Embryonic facial prominence (tissue), 1 donor: ENCODE measurements at regions not wholly inside any gene's neighbourhood (a gene's known extent, or its start where the extent isn't known, plus 50 kb on each side); places are given as distances from the start of the nearest gene placed in this dataset.

Experiments used
- DNase-seq: peaks from one replicate; pipeline ENCODE4 v3.0.0-alpha.2; 2016; ENCODE audit errors: extremely low spot score

DNA sequence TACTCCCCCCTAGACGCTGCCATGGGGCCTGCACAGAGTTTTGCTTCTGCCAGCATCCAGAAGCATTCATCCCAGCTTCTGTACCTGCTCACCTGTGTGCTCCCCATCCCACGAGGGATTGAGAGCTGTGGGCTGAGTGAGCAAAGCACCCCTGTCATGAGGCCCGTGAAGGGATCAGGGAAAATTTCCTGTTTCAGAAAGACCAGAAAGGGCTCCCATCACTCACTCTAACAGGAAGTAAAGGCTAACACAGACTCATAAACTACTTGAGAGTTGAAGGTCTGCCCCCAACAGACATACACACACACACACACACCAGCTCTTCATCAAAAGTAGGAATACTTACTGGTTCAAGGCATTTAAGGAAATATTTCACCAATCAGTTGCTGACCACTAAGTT, 256.5 kb upstream of the NT5E start:
- DNase-seq: no peak

DNA sequence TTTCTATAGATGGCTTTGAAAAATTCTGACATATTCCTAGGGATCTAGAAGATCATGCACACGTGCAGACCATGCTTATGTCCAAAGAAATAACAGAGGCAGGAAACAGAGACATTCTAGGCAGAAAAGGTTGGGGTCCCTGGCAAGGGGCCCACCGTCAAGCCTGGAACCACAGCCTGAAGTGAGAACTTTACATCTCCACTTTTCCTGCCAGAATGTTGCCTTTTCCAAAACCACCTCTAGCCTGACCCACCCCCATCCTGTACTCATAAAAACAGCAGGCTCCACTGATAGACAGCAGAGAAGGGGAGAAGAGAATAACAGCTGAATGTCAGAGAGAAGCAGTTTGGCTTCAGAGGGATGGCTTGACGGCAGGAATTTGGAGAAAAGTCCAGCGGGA, 257.3 kb upstream of the NT5E start:
- no peak for DNase-seq

DNA sequence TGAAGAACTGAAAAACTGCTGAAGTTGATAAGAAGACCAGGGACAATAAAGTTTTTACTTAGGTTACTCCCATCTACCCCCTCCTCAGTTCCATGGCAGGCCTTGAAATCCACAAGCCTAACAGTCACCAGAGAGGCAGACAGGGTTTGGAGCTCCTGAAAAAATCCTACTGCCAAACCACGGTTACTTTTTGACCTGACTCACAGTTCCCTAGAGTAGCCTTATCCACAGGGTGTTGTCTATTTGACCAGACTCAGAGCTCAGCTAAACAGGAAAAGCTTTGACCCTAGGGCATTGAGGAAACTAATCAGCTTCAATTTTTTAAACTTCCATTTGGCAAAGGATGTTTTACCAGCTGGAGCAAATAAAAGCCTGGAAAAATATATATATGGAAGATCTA, 257.7 kb upstream of the NT5E start:
- DNase-seq: no peak

DNA sequence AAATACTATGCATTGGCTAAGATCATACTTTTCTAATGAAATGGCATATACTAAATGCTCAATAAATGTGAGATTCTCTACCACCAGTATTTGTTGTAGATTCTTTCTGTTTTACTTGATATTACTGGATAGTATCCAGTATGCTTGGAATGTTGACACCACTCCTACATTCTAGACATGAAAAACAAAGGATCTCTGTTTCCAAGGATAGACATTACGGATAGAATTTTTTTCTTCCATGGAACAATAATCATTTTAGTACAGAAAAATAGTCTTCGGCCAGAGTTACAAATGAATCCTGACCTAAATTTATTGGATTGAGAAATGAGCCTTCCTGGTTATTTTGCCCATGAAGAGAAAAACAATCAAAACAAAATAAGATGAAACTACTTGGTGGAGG, 258.2 kb upstream of the NT5E start:
- DNase-seq: no peak

DNA sequence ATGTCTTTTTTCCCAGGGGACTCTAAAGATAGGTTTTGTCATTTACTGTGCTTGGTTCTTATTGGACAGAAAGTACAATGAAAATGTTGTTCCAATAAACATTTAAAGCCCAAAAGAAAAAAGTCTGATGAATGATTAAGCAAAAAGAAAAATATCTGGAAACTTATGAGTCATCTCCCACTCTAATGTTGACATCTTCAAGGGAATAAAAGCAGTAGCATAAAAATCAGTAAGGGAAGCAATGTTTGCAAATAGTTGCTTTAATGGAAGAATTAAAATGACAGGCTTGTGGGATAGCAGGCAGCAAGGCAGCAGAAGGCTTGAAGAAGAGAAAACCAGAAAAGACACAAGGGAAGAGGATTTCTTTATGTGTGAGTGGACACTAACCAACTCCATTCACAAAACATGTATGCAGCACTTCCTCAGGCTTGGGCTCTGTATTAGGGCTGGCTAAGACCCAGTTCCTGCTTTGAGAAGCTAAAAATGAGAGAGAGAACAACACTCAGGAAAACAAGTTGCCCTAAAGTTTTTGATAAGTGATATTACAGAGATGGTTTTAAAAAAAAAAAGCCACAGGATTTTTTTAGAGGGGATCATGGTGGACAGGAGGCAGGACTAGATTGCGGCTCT, 263.2 kb upstream of the NT5E start:
- DNase-seq: no peak

DNA sequence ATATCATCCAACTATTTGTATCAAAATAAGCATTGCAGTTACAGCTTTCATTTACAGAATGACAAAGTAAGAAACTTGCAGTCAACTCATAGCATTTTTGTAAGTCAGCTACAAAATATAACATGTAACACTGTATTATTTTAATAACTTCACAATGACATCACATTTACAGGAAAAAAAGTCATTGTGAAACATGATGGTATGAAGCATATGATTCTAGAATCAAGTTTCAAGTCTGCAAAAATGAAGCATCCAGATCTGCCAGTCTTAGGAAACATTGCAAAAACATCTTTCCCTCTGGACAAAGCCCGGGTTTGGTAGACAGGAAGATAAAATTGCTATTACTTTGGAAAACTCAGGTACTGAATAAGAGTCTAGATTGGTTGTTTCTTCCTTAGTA, 263.9 kb upstream of the NT5E start:
- DNase-seq: no peak

DNA sequence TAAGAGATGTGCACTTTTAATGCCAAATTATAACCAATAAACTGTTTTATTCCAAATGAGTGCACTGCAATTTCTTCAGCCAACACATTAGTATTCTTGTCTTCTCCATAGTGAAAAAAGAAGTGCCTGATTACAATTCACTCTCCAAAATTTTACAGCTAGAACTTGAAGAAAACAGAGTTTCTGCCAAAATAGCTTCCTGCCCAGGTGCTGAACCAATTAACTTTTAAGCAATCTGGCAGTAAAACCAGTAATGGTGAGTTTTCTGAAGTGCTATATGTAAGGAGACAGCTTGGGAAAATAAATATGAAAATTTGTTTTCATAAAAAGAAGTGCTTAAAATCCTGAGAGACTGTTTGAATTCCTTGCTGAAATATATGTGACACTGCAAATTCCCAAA, 266.0 kb upstream of the NT5E start:
- DNase-seq: no peak

DNA sequence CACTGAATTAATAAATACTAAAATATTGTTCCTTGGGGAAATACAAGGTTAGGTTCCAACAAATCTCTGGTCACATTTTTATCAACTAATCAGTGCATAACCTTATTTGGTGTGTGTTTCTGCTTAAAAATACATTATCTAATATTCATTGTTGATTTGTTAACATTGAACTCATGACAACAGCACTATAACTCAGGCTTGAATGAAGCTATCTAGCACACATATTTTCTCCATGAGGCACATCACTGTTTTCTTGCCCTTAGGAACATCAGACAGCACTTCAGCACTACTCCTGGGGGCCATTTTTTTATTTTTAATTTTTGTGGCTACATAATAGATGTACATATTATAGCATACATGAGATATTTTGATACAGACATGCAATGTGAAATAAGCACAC, 277.2 kb upstream of the NT5E start:
- no peak for DNase-seq

DNA sequence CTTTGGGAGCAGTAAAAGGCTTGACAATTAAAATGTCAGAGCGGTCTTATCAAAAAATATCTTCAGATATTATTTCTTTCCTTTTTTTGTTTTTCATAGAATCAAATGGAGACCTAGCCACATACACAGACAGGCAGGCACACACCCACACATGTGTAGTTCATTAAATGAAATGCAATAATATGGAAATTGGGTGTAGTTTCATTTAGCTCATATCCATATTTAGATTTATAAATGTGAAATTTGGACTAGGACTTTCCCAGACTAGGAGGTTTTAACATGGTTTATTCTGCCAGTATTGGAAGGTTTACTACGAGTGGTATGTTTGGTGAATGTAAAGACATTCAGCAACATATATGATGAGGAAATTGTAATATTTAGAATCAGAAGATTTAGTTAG, 277.7 kb upstream of the NT5E start:
- DNase-seq: no peak

DNA sequence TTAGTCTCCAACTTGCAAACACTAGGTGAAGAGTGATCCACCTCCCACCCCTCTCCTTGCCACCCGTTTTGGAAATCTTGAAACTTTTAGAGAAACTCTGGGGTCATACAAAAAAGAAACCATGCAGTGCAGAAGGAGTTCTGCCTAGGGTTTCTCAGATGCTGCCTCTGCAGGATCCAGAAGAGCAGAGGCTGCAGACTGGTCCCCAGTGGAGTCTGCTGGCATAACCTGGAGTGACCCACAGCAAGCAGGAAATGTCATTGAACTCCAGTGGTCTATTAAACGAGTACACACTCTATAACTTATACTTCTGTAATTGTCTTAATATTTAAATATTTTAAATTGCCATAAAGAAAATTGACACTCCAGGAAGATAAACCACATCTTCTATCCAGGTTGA, 280.7 kb upstream of the NT5E start:
- no peak for DNase-seq

DNA sequence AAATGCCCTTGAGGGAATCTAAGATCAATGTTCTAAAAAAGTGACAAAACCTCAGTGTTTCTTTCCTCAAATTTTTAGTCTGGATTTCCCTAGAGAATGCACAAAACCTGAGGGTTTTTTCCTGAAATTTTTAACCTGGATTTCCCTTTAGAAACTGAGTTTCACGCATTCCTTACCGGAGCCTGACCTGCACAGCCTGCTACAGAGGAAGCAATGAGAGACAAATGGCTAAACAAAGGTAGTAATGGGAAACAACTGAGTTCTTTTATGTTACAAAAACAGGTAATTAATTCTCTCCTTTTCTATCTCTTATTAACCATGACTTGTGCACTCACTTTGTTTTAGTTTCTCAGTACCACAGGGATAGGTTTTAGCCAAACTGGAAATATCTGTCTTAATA, 281.7 kb upstream of the NT5E start:
- DNase-seq: no peak

DNA sequence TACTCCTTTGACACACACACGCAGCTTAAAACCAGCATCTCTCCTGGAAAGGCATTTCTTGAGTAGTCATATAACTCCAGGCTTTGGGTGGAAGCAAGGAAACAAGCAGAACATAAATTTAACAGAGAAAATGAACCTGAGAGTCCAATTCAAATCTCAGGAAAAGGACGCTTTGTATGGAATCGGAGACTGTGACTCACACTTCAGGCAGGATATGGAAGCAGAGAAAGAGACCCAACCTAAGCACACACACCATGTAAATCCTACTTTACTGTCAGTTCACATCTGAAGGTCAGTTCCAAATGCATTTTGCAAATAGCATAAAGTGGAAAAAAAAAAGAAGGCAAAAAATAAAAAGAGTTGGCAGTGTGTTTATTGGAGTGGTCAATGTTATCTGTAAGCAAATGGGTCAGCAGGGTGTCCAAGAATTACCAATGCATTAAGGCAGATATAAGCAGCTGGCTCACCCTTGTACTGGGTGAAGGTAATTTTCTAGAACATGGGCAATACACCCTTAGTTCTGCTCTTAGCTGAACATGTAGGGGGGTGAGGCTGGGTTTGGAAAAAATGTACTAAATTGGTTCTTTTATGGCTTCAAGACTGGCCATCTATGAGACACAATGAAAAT, 283.7 kb upstream of the NT5E start:
- DNase-seq: no peak

DNA sequence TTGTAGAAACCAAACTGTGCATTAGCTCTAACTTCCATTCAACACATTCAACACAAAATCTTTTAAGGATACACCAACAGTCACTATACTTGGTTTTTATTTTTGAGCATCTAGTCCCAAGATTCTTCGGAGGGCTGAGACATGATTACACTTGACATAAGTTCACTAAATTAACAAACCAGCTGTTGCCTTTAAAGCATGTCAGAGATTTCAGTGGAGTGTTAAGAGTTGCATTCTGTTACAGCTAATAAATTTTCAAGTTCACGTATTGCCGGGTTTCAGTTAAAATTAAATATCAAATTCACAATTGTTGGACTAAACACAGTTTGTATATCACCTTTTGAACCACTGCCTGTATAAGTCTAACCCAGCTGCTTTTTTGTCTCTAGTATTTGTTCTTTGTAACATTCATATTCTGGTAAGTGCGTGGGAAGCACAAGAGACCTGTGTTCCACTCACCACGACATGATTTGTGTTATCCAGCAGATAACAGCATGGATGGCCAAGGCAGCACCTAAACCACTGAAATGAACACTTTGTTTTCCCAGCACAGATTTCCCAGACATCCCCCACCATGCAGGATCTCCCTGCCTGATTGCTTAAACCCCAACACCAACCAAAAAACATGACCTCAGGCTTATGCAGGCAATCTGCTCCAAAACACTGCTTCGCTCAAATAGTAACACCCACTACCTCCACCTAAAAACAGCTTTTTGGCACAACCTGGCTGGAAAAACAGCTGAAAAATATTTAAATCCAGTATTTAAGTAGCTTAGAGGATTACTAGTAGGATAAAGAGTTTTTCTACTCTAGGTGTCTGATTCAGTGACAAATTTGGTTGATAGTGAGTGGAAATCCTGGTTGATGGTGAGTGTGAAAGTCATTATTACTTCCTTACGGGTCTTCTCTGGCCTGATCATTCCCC, 286.5 kb upstream of the NT5E start:
- no peak for DNase-seq

DNA sequence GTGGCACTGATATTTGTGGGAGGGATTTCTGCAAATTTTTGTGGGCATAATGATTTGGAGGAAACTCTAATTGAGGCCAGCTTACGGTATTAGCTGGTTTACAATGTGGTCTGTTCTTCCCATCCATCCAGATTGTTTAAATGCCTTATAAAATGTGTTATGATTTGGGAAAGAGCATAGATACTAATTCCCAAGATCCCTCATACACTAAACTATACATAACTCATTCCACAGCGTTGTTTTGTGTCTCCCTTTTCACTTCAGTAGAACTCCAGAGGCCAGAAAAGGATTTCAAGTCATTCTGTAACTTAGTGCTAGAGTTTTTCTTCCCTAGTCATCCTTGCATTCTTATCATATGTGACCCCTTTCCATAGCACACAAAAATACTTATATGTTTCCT, 292.6 kb upstream of the NT5E start:
- no peak for DNase-seq

DNA sequence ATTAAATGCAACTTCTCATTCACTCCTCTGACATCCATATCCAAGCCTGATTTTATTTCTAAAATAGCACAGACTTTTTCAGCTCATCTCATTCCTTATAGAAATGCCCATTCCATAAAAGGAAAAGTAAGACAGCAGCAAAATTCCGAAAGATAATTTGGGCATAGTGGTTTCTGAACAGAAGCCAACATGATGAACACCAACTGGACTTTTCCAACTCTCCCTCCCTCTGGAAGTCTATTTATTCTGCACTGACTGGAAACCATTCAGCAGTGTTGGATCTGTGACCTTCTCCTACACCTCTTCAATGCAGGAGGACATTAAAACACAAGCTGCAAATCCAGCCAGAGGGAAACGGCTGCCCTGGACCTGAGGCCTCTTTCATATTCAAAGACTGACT, 306.2 kb upstream of the NT5E start:
- DNase-seq: no peak

DNA sequence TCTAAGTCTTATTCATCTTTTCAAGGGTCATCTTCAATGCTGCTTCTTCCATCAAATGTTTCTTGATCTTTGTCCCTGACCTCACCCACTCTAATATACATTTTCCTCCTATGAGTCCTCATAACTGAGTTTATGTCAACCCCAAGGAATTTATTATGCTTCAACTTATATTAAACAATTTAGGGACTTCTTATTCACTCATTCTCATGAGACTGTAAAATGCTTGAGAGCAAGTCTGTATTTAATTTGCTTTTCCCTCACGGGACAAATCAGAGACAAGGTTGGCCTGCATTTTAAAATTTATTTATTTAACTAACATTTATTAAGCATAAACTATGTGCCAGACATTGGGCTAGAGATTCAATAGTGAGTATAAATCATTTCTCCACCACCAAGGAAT, 312.0 kb upstream of the NT5E start:
- DNase-seq: no peak

DNA sequence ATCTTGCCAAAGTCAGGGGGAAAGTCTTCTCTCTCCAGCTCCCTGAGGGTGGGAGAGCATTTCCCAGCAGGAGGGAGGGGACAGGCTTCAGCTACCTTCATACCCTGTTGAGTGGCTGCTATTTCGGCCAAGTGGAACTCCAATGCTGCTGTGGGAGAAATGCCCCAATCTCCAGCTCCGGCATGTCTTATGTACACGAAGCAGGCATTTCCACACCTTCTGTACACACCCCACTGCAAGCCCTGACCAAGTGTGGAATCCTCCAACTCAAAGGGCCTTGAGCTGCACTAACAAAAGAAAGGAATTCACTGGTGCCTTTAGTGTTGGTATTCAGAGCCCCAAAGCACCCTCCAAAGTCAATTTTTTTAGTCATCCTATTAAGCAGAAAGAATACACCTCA, 313.6 kb upstream of the NT5E start:
- DNase-seq: no peak

DNA sequence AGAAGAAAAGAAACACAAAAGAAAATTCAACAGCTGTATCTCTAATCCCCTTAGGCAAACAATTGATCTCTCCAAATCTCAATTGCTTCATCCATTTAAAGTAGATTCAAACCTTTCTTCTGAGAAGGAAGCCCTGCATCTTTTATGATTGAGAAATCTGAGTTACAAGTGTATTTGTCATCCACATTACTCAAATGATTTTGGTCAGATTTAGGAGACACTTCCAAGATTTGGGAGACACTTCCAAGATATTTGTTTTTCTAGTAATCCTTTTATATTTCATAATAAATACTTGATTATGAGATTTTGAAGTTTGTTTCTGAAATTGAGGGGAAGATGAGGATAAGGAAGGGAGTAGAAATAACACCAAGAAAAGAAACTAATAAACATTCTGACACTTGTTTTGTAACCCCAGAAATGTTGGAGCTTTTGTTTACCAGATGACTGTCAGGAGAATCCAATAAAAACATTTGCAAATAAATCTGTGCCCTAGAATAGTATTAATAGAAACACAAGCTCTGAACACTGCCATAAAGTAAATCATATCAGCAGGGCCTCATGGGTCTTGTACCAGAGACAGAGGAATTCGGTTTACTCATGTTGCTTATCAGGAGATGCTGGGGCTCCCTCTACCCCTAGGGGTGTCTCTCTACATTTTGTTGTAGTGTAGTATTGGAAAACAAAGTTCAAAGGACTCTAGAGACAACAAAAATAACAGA, 314.3 kb upstream of the NT5E start:
- DNase-seq: no peak

DNA sequence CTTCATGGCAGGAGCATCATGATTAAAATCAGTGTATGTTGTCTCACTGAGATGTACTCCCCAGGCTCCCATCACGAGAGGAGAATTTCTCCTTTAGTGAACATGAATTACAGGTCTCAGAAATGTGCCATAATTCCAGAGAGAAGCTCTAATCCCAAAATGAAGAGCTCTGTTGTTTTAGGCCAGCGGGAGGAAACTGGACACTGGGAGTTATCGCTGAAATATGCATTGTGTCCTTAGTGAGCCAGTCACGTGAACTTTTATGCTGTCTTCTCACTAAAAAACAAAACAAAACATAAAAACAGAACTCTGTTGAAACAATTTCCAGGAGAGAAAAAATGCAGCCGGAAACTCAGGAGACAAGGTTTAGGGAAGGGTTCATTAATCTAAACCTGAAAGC, 315.7 kb upstream of the NT5E start:
- DNase-seq: no peak

DNA sequence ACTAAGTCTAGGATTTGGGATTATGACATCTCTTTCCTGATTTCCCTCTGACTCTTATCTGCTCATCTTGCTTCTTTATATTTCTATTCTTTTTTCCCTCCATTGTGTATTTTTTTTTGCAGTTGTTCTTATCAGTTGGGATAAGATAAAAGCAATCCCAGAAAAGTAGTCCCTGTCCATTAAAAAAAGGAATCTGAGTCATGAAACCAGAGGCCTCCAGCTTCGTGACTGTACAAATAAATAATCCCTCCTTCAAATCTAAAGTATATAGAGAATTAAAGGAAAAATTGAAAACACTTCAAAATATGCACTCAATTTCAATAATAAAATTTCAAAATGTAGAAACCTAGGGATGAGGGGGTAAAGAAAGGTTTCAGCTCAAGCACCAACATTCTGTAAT, 317.8 kb upstream of the NT5E start:
- DNase-seq: no peak

DNA sequence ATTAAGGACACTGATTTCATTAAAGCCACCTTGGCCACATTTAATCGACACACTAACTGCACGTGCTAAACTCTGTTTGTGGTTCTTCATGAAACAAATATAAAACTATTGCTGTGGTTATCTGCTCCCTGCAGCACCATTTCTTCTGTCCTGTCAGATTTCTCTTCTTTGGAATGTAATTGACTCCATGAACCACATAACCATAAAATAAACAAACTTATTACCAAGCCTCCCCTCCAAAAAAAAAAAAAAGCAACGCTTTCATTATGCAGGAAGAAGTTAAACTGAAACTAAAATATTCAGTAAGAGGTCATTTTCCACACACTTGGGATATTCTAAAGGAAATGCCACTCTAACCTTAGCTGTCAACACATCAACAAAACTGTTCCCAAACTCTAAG, 319.1 kb upstream of the NT5E start:
- DNase-seq: no peak

DNA sequence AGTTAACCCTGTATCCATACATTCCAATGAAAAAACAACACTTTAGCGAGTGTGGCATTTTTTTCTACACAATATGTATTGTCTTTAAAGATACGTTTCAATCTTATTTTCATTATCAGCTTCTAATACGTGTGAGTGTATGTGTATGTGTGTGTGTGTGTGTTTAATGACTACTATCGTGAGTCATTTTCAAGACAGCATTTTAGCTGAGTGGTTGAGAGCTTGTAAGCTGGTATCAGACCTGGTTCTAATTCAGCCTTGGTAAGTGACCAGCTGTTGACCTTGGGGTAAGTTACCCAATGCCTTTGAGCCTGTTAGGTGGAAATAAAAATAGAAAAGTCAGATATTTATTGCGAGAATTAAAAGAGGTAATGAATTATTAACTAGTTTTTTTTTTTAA, 320.0 kb upstream of the NT5E start:
- no peak for DNase-seq

DNA sequence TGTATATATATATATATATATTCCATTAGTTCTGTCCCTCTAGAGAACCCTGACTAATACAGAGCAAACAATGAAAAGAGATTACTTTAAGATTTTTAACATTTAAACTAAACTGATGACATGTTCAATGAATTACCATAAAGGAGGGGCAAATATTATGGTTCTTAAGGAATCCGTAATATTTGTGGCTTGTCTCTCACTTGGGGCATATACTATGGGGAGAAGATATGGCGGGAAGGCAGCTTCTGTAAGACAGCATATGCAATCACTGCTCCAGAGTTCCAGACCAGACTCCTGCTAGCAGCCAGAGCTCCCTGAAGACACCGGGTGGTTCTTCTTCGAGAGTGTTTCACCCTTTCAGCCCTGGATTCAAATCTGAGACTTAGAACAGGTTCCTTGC, 321.1 kb upstream of the NT5E start:
- DNase-seq: no peak
